Glutamatergic neuron (in vitro differentiated cells): ENCODE measurements at regions not wholly inside any gene's neighbourhood (a gene's known extent, or its start where the extent isn't known, plus 50 kb on each side); places are given as distances from the start of the nearest gene placed in this dataset.

Experiments
- DNase-seq: peaks from one replicate; pipeline ENCODE4 v3.0.0; 2022
- H3K27ac Mint-ChIP-seq: one replicate; pipeline ENCODE4 v1.8.0; 2020; ENCODE audit warnings: mild to moderate bottlenecking, mixed read lengths, inconsistent platforms; ENCODE audit not compliant: unreplicated experiment
- H3K27me3 Mint-ChIP-seq: one replicate; pipeline ENCODE4 v1.8.0; 2020; ENCODE audit warnings: mild to moderate bottlenecking, moderate library complexity, mixed read lengths, inconsistent platforms; ENCODE audit not compliant: unreplicated experiment
- H3K36me3 Mint-ChIP-seq: one replicate; pipeline ENCODE4 v1.8.0; 2020; ENCODE audit warnings: mild to moderate bottlenecking, mixed read lengths, inconsistent platforms; ENCODE audit not compliant: unreplicated experiment
- H3K4me1 Mint-ChIP-seq: one replicate; pipeline ENCODE4 v1.8.0; 2020; ENCODE audit warnings: mild to moderate bottlenecking, low read depth, mixed read lengths, inconsistent platforms; ENCODE audit not compliant: unreplicated experiment
- H3K4me3 Mint-ChIP-seq: one replicate; pipeline ENCODE4 v1.8.0; 2020; ENCODE audit warnings: mild to moderate bottlenecking, mixed read lengths, inconsistent platforms; ENCODE audit not compliant: unreplicated experiment
- H3K9me3 Mint-ChIP-seq: one replicate; pipeline ENCODE4 v1.8.0; 2020; ENCODE audit warnings: mild to moderate bottlenecking, moderate library complexity, mixed read lengths, inconsistent platforms; ENCODE audit not compliant: unreplicated experiment
- TF ChIP-seq, protein P1 (sequence below): fragments of 200-600 bp; sonication (generic); IDR thresholded peaks from one replicate; pipeline ENCODE4 v1.5.0; 2021; ENCODE audit not compliant: partially characterized antibody, unreplicated experiment

DNA sequence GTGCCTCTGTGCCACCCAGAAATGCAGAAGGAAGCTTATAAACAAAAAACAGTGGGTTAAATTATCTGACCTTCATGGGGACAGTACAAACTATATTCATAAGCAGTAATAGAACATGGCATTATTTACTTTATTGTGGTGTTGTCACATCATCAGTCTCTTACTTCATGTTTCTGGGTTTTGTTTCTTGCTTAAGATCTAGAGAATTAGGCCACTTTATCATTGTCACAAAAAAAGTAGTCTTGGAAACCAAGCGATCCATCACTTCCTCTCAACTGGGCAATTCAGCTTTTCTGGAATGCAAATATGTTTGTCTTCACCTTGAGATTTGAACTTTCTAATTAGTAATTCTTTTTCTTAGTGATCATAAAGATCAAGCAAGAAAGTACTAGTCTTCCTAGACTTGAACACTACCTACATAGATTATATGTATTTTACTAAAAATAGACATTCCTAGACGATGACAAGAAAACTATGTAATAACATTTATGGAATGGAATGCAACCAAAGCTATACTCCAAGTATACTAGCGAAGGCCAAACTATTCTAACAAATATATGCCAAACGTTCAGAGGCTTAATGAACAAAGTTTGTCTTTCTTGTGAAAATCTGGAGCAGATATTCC is 363.4 kb downstream of the DAD1 start:
- Mint-ChIP-seq H3K27ac (no peak overlapping the region), H3K4me1 (peaks cover 4% of the 10 kb centered on the region), H3K4me3 (no peak overlapping the region), H3K36me3 (peaks cover 2% of the 10 kb centered on the region), H3K9me3 (no peaks in the 10 kb centered on the region), H3K27me3 (no peaks in the 10 kb centered on the region)
- TF ChIP-seq, protein P1, sequence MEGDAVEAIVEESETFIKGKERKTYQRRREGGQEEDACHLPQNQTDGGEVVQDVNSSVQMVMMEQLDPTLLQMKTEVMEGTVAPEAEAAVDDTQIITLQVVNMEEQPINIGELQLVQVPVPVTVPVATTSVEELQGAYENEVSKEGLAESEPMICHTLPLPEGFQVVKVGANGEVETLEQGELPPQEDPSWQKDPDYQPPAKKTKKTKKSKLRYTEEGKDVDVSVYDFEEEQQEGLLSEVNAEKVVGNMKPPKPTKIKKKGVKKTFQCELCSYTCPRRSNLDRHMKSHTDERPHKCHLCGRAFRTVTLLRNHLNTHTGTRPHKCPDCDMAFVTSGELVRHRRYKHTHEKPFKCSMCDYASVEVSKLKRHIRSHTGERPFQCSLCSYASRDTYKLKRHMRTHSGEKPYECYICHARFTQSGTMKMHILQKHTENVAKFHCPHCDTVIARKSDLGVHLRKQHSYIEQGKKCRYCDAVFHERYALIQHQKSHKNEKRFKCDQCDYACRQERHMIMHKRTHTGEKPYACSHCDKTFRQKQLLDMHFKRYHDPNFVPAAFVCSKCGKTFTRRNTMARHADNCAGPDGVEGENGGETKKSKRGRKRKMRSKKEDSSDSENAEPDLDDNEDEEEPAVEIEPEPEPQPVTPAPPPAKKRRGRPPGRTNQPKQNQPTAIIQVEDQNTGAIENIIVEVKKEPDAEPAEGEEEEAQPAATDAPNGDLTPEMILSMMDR, result no peak
- DNase-seq, result no peak

DNA sequence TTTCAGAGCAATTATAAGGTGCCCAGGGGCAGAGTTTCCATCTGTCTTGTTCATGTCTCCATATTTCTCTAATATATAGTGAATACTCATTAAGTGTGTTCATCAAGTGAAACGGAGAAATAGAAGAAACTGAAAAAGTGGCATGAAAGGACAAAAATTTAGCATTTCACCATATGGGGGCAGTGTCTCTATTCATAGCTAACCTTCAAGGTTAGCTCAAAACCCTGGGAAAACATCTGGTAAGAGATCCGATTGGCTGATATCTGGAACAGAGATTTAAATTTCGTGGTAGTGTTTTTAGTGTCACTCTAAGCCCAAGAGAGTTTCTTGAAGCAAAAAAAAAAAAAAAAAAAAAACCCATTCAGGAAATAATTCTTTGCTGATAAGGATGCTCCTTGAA is 367.5 kb downstream of the DAD1 start:
- no peaks in the 10 kb centered on the region for H3K27me3 Mint-ChIP-seq
- H3K36me3 Mint-ChIP-seq, result no peaks in the 10 kb centered on the region
- no peak overlapping the region for H3K27ac Mint-ChIP-seq
- H3K4me1 Mint-ChIP-seq, result no peaks in the 10 kb centered on the region
- TF ChIP-seq, protein P1, result no peak
- H3K9me3 Mint-ChIP-seq, result no peaks in the 10 kb centered on the region
- no peak for DNase-seq
- no peak overlapping the region for H3K4me3 Mint-ChIP-seq

- no peaks in the 10 kb centered on the region for H3K9me3 Mint-ChIP-seq
- H3K4me1 Mint-ChIP-seq, result no peaks in the 10 kb centered on the region
- no peak overlapping the region for H3K27ac Mint-ChIP-seq
- no peak overlapping the region for H3K4me3 Mint-ChIP-seq
- H3K27me3 Mint-ChIP-seq, result no peaks in the 10 kb centered on the region
- no peak for DNase-seq
- no peaks in the 10 kb centered on the region for H3K36me3 Mint-ChIP-seq
- TF ChIP-seq, protein P1, result no peak
These were observed 368.6 kb downstream of the DAD1 start for GRCh38 chr14:22220427-22220826.

DNA sequence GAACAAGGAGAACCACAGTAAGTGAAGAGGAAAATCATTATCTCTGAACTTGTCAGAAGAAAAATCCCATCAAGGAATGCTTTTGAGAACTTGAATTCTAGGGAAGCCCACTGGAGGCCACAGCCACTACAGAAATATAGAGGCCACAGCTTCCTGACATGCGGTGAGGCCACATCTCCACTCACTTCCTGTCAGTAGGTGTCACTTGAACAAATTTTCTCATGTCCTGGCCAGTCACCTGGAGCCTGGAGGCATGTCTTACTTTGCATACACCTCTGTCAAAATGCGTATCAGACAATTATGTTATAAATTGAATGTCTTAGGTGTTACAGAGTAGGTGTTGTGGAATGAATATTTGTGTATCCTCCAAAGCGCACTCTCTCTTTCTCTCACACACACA is 370.3 kb downstream of the DAD1 start:
- H3K4me1 Mint-ChIP-seq, result no peaks in the 10 kb centered on the region
- H3K9me3 Mint-ChIP-seq, result no peaks in the 10 kb centered on the region
- no peaks in the 10 kb centered on the region for H3K36me3 Mint-ChIP-seq
- H3K27me3 Mint-ChIP-seq, result no peaks in the 10 kb centered on the region
- H3K4me3 Mint-ChIP-seq, result no peak overlapping the region
- TF ChIP-seq, protein P1, result no peak
- H3K27ac Mint-ChIP-seq, result no peak overlapping the region
- no peak for DNase-seq

DNA sequence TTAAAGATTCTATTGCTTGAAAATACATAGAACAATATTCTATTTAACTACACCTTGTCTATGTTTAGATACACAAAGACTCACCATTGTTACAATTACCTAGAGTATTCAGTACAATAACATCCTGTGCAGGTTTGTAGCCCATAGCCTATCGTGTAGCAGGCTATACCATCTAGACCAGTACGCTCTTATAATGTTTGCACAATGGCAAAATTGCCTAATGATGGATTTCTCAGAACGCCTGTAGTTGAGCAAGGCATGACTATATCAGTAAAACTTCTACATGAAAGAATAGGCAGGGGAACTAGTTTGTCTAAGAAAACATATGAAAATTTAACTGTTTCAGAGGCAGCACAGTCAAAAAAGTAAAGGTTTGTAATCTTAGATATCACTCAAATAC is 375.9 kb downstream of the DAD1 start:
- H3K9me3 Mint-ChIP-seq, result peaks cover 2% of the 10 kb centered on the region
- no peaks in the 10 kb centered on the region for H3K36me3 Mint-ChIP-seq
- H3K4me3 Mint-ChIP-seq, result no peak overlapping the region
- peaks cover 2% of the 10 kb centered on the region for H3K27me3 Mint-ChIP-seq
- DNase-seq, result no peak
- TF ChIP-seq, protein P1, result no peak
- no peaks in the 10 kb centered on the region for H3K4me1 Mint-ChIP-seq
- H3K27ac Mint-ChIP-seq, result no peak overlapping the region
